ENCODE measurements at regions not wholly inside any gene's neighbourhood (a gene's known extent, or its start where the extent isn't known, plus 50 kb on each side); places are given as distances from the start of the nearest gene placed in this dataset.
"Not testable (repeated sequence)": the region's sequence is repeated elsewhere in the genome, so short reads cannot be mapped to it uniquely, and the experiment has no call there.

DNA sequence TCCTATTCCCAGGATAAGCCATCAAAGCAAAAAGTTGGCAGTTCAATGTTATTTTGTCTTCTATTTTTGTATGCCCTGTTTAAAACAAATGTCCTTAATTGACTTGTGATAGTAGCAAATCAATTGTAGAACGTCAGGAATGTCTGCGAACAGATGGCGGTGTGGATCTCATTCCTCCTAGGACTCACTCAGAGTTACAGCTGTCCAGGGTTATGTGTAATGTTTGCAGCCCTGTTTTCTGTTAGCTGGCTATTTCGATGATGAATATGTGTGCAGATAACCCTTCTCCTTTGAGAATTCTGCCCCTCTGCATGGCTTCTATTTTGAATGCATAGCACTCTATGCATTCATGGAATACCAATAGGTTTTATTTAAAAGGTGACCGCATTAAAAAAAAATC, 1248.0 kb upstream of the CNTN5 start:
- no peak overlapping the region for H3K4me3 Mint-ChIP-seq
- no peaks in the 10 kb centered on the region for H3K4me1 Mint-ChIP-seq
- H3K36me3 Mint-ChIP-seq: no peaks in the 10 kb centered on the region
- ATAC-seq (ENCODE audit: low read depth) (no peak), DNase-seq (no peak)
- POLR2A ChIA-PET: no interaction called here
- H3K27me3 Mint-ChIP-seq: no peaks in the 10 kb centered on the region
- no peak overlapping the region for H3K27ac Mint-ChIP-seq
- H3K9me3 Mint-ChIP-seq: peaks cover 2% of the 10 kb centered on the region

DNA sequence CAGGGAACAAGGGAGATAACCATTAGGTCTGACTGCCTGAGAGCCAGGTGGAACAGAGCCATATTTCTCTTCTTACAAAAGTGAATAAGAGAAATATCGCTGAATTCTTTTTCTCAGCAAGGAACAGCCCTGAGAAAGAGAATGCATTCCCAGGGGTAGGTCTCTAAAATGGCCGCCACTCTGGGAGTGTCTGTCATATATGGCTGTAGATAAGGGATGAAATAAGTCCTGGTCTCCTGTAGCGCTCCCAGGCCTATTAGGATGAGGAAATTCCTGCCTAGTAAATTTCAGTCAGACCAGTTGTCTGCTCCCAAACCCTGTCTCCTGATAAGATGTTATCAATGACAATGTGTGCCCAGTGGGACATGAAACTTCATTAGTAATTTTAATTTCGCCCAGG, 1236.4 kb upstream of the CNTN5 start:
- H3K36me3 Mint-ChIP-seq; POLR2A ChIA-PET; H3K27me3 Mint-ChIP-seq; H3K27ac Mint-ChIP-seq; H3K4me1 Mint-ChIP-seq; H3K4me3 Mint-ChIP-seq; DNase-seq; ATAC-seq (ENCODE audit: low read depth): not testable (repeated sequence)
- H3K9me3 Mint-ChIP-seq: peaks cover 33% of the 10 kb centered on the region

- no peak for ATAC-seq (ENCODE audit: low read depth)
- Mint-ChIP-seq H3K36me3 (no peaks in the 10 kb centered on the region), H3K27ac (no peak overlapping the region), H3K4me3 (no peak overlapping the region), H3K4me1 (no peaks in the 10 kb centered on the region), H3K27me3 (no peaks in the 10 kb centered on the region), H3K9me3 (peaks cover 28% of the 10 kb centered on the region)
- POLR2A ChIA-PET: no interaction called here
- DNase-seq: no peak
These were observed 1233.8 kb upstream of the CNTN5 start for GRCh38 chr11:97786961-97787360.

- Mint-ChIP-seq H3K4me3 (no peak overlapping the region), H3K36me3 (no peaks in the 10 kb centered on the region), H3K9me3 (no peaks in the 10 kb centered on the region), H3K27me3 (no peaks in the 10 kb centered on the region), H3K4me1 (no peaks in the 10 kb centered on the region), H3K27ac (no peak overlapping the region)
- POLR2A ChIA-PET: no interaction called here
- DNase-seq (no peak), ATAC-seq (ENCODE audit: low read depth) (no peak)
These were observed 1225.9 kb upstream of the CNTN5 start for GRCh38 chr11:97794876-97795275.

GRCh38 chr11:97800891-97801290, 1219.9 kb upstream of the CNTN5 start:
- ATAC-seq (ENCODE audit: low read depth): no peak
- Mint-ChIP-seq H3K4me3 (no peak overlapping the region), H3K27ac (no peak overlapping the region), H3K4me1 (no peaks in the 10 kb centered on the region), H3K27me3 (no peaks in the 10 kb centered on the region), H3K36me3 (no peaks in the 10 kb centered on the region), H3K9me3 (peaks cover 3% of the 10 kb centered on the region)
- POLR2A ChIA-PET: no interaction called here
- no peak for DNase-seq

- Mint-ChIP-seq H3K36me3 (no peaks in the 10 kb centered on the region), H3K27me3 (no peaks in the 10 kb centered on the region), H3K27ac (no peak overlapping the region), H3K4me1 (no peaks in the 10 kb centered on the region), H3K4me3 (no peak overlapping the region), H3K9me3 (peaks cover 8% of the 10 kb centered on the region)
- ATAC-seq (ENCODE audit: low read depth) (no peak), DNase-seq (no peak)
- POLR2A ChIA-PET: no interaction called here
These were observed 1206.3 kb upstream of the CNTN5 start for GRCh38 chr11:97814325-97814959.

- no peak for DNase-seq
- Mint-ChIP-seq H3K36me3 (no peaks in the 10 kb centered on the region), H3K27me3 (no peaks in the 10 kb centered on the region), H3K27ac (no peak overlapping the region), H3K4me1 (no peaks in the 10 kb centered on the region), H3K9me3 (peaks cover 7% of the 10 kb centered on the region), H3K4me3 (no peak overlapping the region)
- no peak for ATAC-seq (ENCODE audit: low read depth)
- POLR2A ChIA-PET: no interaction called here
These were observed 1205.1 kb upstream of the CNTN5 start for GRCh38 chr11:97815667-97816066.

- no peak for ATAC-seq (ENCODE audit: low read depth)
- no peaks in the 10 kb centered on the region for H3K4me1 Mint-ChIP-seq
- no peaks in the 10 kb centered on the region for H3K9me3 Mint-ChIP-seq
- DNase-seq: no peak
- H3K27ac Mint-ChIP-seq: no peak overlapping the region
- no peaks in the 10 kb centered on the region for H3K36me3 Mint-ChIP-seq
- H3K27me3 Mint-ChIP-seq: no peaks in the 10 kb centered on the region
- POLR2A ChIA-PET: no interaction called here
- no peak overlapping the region for H3K4me3 Mint-ChIP-seq
These were observed 1188.3 kb upstream of the CNTN5 start for GRCh38 chr11:97832451-97832850.

- Mint-ChIP-seq H3K36me3 (no peaks in the 10 kb centered on the region), H3K4me1 (no peaks in the 10 kb centered on the region), H3K27me3 (no peaks in the 10 kb centered on the region), H3K27ac (no peak overlapping the region), H3K9me3 (no peaks in the 10 kb centered on the region), H3K4me3 (no peak overlapping the region)
- POLR2A ChIA-PET: no interaction called here
- no peak for ATAC-seq (ENCODE audit: low read depth)
- DNase-seq: no peak
These were observed 1187.3 kb upstream of the CNTN5 start for GRCh38 chr11:97833412-97833811.

GRCh38 chr11:97844016-97844415, 1176.7 kb upstream of the CNTN5 start:
- ATAC-seq (ENCODE audit: low read depth) (no peak), DNase-seq (no peak)
- Mint-ChIP-seq H3K27ac (no peak overlapping the region), H3K9me3 (peaks cover 4% of the 10 kb centered on the region), H3K4me3 (no peak overlapping the region), H3K4me1 (no peaks in the 10 kb centered on the region), H3K36me3 (no peaks in the 10 kb centered on the region), H3K27me3 (no peaks in the 10 kb centered on the region)
- POLR2A ChIA-PET: no interaction called here

- DNase-seq: no peak
- H3K9me3 Mint-ChIP-seq: peaks cover 2% of the 10 kb centered on the region
- POLR2A ChIA-PET: no interaction called here
- no peaks in the 10 kb centered on the region for H3K36me3 Mint-ChIP-seq
- no peak for ATAC-seq (ENCODE audit: low read depth)
- H3K27ac Mint-ChIP-seq: no peak overlapping the region
- no peak overlapping the region for H3K4me3 Mint-ChIP-seq
- H3K27me3 Mint-ChIP-seq: no peaks in the 10 kb centered on the region
- no peaks in the 10 kb centered on the region for H3K4me1 Mint-ChIP-seq
These were observed 1173.0 kb upstream of the CNTN5 start for GRCh38 chr11:97847730-97848129.

DNA sequence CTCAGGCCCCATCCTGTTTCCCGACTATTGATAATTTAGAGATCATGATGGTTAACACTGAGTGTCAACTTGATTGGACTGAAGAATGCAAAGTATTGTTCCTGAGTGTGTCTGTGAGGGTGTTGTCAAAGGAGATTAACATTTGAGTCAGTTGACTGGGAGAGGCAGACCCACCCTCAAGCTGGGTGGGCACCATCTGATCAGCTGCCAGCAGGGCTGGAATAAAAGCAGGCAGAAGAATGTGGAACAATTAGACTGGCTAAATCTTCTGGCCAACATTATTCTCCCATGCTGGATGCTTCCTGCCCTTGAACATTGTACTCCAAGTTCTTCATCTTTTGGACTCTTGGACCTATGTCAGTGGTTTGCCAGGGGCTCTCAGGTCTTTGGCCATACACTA, 1170.0 kb upstream of the CNTN5 start:
- Mint-ChIP-seq H3K36me3 (no peaks in the 10 kb centered on the region), H3K4me3 (no peak overlapping the region), H3K4me1 (no peaks in the 10 kb centered on the region), H3K9me3 (peaks cover 2% of the 10 kb centered on the region), H3K27ac (no peak overlapping the region), H3K27me3 (no peaks in the 10 kb centered on the region)
- POLR2A ChIA-PET: no interaction called here
- no peak for DNase-seq
- no peak for ATAC-seq (ENCODE audit: low read depth)

- POLR2A ChIA-PET: no interaction called here
- H3K9me3 Mint-ChIP-seq: no peaks in the 10 kb centered on the region
- DNase-seq: no peak
- no peak overlapping the region for H3K27ac Mint-ChIP-seq
- H3K4me3 Mint-ChIP-seq: no peak overlapping the region
- H3K36me3 Mint-ChIP-seq: no peaks in the 10 kb centered on the region
- no peaks in the 10 kb centered on the region for H3K27me3 Mint-ChIP-seq
- no peak for ATAC-seq (ENCODE audit: low read depth)
- H3K4me1 Mint-ChIP-seq: no peaks in the 10 kb centered on the region
These were observed 1166.4 kb upstream of the CNTN5 start for GRCh38 chr11:97854357-97854756.

DNA sequence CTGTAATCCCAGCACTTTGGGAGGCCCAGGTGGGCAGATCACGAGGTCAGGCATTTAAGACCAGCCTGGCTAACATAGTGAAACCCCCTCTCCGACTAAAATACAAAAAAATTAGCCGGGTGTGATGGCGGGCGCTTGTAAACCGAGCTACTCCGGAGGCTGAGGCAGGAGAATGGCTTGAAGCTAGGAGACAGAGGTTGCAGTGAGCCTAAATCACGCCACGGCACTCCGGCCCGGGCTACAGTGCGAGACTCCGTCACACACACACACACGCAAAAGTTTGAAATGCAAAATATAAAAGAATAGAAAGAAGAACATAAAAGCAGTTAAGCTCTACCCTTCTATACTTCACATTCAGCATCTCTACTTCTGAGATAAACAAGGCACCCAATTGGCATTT, 1165.9 kb upstream of the CNTN5 start:
- DNase-seq: no peak
- POLR2A ChIA-PET: no interaction called here
- no peaks in the 10 kb centered on the region for H3K9me3 Mint-ChIP-seq
- ATAC-seq (ENCODE audit: low read depth): no peak
- no peaks in the 10 kb centered on the region for H3K27me3 Mint-ChIP-seq
- H3K36me3 Mint-ChIP-seq: no peaks in the 10 kb centered on the region
- no peaks in the 10 kb centered on the region for H3K4me1 Mint-ChIP-seq
- H3K27ac Mint-ChIP-seq: no peak overlapping the region
- H3K4me3 Mint-ChIP-seq: no peak overlapping the region

DNA sequence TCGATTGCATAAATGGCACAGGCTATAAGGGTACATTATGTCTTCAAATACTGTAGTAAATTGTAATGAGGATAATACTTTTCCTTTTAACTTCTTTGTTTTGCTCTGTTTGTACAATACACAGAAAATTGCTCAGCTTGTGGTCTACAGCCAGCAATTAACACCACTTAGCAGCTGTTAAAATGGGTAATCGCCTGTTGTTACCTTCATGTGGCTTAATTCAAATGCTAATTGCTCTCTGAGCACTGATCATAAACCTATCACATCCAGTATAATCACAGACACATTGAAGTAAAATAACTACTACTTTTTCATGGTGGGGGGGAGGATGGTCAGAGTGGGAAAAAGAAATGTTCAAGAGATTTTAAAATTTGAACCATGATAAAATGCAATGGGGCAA, 1164.1 kb upstream of the CNTN5 start:
- Mint-ChIP-seq H3K9me3 (peaks cover 3% of the 10 kb centered on the region), H3K27me3 (no peaks in the 10 kb centered on the region), H3K36me3 (no peaks in the 10 kb centered on the region), H3K4me3 (no peak overlapping the region), H3K4me1 (no peaks in the 10 kb centered on the region), H3K27ac (no peak overlapping the region)
- no peak for ATAC-seq (ENCODE audit: low read depth)
- DNase-seq: no peak
- POLR2A ChIA-PET: no interaction called here

Data from activated naive CD8-positive, alpha-beta T cell treated with anti-CD3 and anti-CD28 coated beads, Interleukin-2, amount 10 ng/mL, durations not matched to agents 7 days and 5 days (primary cell).